IPS-11a (cell line): ENCODE measurements at regions not wholly inside any gene's neighbourhood (a gene's known extent, or its start where the extent isn't known, plus 50 kb on each side); places are given as distances from the start of the nearest gene placed in this dataset.
"Not testable (repeated sequence)": the region's sequence is repeated elsewhere in the genome, so short reads cannot be mapped to it uniquely, and the experiment has no call there.

ENCODE experiments used
- H3K4me3 ChIP-seq: one replicate; pipeline ENCODE4 v1.5.1; 2013; ENCODE audit warnings: low read depth, low read length, control low read depth

DNA sequence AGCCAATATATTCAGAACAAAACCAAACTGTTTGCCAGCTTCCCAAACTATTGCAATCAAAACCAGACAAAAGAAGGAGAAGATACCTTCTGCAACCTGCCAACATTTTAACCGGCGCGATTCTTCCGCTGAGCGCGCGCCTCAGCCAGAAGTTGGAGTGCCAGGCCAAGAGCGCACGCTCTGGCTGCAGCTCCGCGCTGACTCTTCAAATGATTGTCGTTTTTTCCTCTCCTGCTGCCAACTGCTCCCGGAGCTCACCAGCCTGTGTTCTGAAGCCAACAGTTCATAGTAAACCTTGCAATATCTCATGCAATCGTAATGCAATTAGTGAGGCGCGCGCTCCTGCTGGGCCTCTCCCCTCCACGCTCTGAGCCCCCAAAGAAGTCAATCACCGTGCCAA lies 259.7 kb upstream of the MGMT start:
- H3K4me3 ChIP-seq, result no peak overlapping the region

DNA sequence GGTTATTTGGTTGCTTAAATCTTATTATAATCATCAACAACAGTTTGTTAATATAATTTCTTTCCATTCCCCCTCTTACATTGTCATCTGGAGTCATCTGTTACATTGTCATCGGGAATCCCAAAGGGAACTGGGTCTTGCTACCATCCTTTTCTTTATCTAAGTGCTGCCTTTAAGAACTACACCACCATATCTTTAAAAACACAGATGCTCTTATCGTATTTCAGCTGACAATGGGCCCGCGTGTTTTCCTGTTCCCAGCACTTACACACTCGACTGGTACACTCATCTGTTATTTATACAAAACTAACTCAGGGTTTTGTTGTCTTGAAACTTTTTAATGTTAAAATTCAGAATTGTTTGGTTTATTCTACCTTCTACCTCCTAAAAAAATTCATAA lies 256.2 kb upstream of the MGMT start:
- H3K4me3 ChIP-seq, result no peak overlapping the region

DNA sequence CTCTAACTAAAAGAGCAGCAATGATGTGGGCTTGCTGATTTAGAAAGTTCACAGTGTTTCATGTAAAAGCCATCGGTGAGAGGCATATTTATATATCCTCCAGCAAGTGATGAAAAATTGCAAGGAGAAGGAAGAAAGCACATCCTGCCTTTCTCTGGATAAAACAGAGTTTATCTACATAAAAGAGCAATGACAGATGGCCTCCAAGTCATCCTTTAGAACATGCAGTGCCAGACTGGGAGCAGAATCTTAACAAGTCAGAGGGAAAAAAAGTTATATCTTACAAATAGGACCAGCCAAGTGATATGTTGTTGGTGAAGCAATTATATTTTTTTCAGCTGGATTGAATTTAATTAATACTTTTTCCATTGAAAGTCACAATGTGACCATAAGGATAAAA lies 253.8 kb upstream of the MGMT start:
- no peak overlapping the region for H3K4me3 ChIP-seq

DNA sequence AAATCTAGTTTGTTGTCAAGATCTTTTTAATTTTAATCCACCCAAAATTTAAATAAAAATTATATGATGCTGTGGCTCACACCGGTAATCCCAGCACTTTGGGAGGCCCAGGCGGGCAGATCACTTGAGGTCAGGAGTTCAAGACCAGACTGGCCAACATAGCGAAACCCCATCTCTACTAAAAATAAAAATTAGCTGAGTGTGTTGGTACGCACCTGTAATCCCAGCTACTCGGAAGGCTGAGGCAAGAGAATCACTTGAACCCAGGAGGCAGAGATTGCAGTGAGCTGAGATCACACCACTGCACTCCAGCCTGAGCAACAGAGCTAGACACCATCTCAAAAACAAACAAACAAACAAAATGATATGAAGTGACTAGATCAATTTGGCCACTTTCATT lies 253.0 kb upstream of the MGMT start:
- not testable (repeated sequence) for H3K4me3 ChIP-seq

DNA sequence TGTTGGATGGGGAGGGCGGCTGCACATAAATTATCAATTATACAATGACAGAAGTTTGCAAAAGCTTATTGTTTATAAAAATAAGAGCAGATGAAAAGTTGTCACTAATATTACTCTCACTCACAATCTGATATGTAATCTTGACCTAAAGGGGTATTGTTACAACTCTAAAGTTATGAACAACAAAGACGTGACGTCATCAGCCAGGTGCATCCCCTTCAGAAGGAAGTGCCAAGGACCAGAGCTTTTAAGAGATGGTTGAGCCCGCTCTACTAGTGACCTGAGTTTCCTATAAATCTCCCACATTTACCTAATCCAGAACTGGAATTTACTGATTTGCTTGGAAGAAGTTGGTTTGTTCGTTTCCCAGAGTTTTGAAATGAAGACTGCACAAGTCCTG lies 247.7 kb upstream of the MGMT start:
- H3K4me3 ChIP-seq, result no peak overlapping the region

DNA sequence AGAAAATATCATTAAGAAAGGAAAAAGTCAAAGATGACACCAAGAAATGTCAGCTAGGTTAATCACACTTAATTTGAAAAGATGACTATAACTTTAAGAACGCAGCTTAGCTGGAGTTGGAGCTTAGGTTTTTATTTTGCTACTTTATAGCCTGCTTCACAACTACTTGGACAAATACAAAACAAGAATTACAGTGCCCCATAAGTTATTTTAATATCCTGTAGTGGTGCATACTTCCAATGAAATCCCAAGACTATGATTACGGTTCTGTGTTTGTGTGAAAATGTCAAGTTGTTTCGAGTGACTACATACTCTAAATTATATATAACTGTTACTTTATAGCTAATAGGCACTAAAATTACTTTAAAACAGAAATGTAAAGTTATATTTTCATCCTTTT lies 244.6 kb upstream of the MGMT start:
- H3K4me3 ChIP-seq, result no peak overlapping the region

DNA sequence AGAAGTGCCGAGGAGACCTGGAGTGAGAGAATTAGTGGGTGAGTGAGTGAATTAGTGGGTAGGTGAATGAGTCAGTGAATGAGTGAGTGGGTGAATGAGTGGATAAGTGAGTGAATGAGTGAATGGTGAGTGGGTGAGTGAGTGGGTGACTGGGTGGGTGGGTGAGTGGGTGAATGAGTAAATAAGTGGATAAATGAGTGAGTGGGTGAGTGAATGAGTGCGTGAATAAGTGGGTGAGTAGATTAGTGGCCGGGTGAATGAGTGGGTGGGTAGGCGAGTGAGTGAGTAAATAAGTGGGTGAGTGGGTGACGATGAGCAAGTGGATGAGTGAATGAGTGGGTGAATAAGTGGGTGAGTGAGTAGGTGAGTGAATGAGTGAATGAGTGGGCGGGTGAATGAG lies 243.7 kb upstream of the MGMT start:
- H3K4me3 ChIP-seq, result no peak overlapping the region

DNA sequence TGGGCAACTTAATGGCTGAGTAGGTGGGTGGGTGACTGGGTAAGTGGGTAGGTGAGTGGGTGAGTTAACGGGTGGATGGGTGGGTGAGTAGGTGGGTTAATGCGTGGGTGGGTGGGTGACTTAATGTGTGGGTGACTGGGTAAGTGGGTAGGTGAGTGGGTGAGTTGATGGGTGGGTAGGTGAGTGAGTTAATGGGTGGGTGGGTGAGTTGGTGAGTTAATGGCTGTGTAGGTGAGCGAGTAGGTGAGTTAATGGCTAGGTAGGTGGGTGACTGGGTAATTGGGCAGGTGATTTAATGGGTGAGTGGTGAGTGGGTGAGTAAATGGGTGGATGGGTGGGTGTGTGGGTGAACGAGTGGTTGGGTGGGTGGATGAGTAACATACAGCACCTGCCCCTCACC lies 243.0 kb upstream of the MGMT start:
- no peak overlapping the region for H3K4me3 ChIP-seq

DNA sequence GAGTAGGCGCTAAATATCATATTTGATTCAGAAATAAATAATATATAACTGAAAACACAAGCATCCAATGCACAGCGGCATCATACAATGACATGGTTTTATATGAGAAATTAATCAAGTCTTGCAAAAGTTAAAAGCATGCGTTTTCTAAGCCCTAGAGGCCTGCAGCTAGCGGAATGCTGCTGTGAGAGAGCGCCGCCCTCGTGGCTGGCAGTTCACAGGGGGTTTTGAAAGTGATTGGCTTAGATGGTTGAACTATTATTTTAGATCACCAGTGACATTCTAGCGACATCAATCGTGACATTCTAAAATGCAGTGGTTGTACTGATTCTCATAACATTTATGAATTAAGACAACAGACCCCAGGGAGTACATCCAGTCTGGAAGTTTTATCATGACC lies 235.2 kb upstream of the MGMT start:
- H3K4me3 ChIP-seq, result no peak overlapping the region

DNA sequence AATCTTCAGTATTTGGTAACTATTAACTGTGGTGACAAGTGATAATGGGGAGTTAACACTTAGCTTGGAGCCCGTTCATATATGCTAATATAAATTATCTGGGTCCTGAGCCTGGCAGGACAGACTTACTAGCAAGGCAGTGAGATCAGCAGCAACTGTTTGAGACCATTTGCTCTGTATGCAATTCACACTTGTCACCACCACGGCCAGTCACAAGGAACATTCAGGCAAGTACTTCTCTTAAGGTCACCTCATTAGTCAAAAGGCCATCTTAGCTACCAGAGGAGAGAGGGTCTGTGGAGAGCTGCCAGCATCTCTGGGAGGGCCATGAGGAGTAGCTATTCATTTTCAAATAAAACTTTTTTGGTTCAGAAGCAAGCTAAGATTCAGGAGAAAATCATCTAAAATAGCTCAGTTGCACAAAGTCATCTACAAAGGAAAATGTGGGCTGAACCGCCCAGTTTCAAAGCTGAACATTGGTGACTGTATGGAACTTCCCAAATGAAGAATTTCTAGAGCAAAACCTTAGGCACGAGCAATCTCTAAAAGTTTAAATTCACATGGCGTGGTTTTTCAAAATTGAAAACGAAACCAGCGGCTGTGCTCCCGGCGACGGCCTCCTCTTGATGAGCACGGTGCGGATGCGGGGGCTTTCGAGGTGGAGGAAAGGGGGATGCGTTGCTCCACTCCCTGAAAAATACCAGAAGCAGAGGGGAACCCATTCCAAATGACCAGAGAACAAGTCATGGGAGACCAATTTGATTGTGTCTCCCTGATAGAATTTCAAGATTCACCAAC lies 233.5 kb upstream of the MGMT start:
- H3K4me3 ChIP-seq, result no peak overlapping the region

DNA sequence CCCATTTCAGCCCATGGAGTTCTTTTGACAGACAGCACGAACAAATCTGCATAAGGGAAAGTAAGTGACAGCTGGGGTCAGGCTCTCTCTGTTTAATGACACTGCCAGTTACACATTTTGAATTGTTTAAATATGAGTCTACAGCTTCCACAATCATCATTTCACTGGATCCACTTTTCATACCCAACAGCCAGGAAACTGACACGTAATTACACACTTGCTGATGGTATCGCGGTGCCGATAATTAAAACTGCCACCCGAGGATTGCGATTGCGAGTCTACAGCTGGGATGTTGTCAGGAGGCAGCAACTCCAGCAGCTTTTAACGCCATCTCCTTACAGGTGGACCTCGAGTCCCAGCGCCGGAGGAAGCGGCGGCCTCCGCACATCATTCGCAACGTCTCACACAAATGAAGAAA lies 230.8 kb upstream of the MGMT start:
- H3K4me3 ChIP-seq, result no peak overlapping the region

DNA sequence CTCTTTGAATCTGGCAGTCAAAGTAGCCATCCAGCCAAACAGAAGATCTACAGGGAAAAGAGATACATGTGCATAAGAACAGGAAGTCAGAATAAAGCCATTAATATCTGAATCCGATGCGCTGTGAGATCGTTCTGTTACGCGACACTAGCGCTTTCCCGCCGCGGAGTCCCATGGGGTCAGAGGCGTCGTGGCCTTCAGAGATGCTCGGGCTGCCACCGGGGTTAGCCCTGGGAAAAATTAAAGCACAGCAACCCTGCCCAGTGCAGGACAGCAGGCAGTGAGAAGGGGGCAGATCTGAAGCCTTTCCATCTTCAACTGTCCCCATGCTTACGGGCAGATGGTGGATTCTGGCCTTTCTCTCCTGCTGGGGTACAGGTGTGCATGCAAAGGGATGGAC lies 225.6 kb upstream of the MGMT start:
- H3K4me3 ChIP-seq, result no peak overlapping the region

DNA sequence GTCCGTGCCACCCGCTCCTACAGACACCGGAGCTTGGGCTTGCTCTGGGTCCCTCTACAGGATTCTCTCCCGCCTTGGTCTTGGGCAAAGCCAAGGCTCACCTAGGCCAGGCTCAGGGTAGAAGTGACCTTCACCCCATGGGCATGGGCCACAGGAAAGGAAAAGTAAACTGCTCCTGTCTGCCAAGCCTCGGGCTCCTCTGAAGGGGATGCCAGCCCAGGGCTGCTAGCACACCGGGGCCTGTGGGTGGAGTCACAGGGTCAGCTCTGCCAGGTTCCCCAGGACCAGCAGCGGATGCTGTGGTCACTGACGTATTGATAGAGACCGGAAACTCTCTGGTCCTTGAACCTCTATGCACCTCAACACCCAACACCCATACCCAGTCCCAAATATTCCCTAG lies 222.7 kb upstream of the MGMT start:
- H3K4me3 ChIP-seq, result no peak overlapping the region

DNA sequence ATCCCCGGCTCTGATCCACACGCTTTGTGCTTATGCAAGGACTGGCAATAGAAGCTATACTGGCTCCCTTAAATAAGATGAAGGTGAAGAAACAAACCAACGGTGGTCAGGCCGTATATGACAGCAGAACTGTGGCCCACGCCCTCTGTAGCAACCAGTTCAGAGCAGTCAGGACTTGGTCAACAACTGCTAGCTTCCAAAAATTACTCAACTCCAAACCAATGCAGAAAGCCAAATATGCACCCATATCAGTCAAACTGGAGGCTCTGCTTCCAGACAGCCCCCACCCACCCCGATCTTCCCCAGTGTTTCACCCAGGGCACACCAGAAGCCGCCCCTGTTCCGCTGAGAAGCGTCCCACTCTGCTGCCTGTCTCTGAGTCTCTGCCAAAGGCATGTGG lies 222.3 kb upstream of the MGMT start:
- no peak overlapping the region for H3K4me3 ChIP-seq

DNA sequence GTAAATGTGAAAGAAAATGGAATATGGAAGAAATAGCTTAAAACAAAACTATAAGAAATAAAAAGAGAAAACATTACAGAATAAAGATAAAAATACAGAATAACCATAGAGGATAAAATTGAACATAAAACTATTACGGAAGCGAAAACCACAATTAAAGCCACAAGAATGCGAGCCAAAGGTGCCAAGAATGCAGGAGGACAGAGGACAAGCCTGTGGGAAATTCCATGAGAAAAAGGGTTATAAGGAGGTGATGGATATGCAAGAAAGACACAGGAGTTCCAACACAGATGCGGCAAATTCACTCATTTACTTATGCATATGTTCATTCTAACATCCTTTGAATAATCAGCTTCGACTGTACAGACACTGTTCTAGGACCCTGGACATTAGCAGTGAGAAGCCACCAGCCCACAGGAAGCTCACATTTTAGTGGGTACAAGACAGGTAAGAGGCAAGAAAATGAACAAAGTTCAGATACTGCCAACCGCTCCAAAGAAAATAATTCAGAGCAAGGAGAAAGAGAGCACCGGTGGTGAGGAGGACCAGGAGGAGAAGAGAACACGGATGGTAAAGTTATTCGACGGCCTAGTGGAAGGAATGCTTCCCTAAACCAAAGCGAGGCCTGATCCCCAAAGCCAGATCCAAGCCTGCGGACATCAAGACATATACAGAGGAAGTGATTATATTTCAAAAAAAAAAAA lies 213.7 kb upstream of the MGMT start:
- H3K4me3 ChIP-seq, result no peak overlapping the region

DNA sequence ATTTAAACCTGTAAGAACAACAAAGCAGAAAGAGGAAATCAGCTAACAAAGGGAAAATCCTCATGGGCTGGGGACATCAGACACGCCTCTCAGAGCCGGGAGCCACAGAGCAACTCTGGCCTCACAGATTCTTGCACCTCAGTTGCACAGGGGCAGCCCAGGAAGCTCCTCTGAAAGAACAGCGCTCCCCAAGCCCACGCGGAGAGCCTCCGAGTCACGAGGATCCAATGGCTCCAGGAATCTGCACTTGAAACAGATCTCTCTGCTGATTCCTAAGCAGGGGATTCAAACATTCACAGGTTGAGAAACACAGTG lies 213.2 kb upstream of the MGMT start:
- H3K4me3 ChIP-seq, result no peak overlapping the region

DNA sequence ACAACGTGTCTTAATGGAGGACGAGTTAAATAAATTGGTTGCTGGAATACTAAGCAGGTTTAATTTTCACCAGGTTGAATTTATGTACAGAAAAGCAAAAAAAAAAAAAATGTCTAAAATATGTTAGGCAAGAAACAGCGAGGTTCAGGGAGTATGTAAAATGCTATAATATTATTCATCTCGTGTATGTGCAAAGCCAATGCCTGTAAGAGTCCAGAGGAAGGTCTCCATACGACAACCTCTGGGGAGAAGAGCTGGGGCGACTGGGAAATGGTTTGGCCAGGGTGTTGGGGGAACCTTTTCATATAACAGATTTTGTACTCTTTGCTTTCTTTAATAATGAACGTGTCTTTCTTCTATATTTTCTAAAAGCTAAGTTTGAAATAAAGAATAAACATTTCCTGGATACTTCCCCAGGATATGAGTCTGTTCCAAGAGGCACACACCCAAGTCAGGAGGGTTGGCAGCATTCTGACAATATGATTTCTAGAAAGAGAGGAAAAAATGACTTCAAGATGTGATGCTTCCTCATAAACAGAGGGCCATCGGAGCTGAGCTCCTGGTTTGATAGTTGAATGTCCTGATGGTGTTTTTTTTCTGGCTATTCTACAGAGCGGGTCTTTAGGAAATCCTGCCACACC lies 208.6 kb upstream of the MGMT start:
- H3K4me3 ChIP-seq, result no peak overlapping the region

DNA sequence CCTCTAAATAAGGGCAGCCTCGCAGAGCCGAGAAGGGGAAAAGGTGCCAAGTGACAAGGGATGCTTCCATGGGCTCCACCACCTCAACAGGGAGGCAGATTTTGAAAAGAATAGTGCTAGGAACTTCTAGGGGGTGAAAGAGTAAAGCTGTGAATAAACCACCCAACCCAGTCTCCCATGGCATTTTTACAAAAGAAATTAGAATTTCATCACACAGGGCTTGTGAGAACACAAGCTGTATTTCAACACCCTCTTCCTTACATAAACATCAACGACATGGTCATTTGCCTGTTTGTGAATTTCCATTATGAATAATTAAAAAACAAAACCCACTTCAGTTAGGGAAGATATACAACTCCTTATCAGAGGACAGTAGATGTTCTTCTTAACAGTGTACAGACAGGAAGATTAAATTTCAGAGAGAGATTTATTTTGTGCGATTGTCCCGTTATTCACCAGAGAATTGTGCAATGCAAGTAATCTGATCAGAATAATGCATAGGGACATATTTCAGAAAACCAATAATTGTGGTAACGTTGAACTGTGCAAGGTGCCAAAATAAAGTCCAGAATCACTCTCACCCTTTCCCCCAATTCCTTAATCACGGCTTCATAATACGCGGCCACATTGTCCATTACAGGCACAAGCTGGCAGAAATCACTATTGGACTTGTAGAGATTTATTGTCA lies 207.8 kb upstream of the MGMT start:
- H3K4me3 ChIP-seq, result no peak overlapping the region

DNA sequence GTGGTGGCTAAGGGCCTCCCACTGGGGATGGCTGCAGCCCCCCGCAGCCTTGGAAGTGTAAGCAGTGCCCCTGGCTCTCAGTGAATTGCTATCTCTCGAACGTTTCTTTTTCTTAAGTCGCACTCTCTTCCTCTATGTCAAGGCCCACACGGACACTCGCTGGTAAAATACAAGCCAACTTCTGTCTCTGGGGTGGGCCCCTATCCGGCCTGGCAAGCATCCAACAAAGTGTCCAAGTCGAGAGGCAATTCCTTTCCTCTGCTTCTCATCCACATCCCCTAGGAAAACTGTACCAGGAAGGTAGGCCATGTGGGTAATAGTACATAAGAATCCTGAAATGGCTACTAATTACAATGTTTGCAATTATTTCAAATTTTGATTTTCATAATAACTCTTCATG lies 194.9 kb upstream of the MGMT start:
- H3K4me3 ChIP-seq, result no peak overlapping the region

DNA sequence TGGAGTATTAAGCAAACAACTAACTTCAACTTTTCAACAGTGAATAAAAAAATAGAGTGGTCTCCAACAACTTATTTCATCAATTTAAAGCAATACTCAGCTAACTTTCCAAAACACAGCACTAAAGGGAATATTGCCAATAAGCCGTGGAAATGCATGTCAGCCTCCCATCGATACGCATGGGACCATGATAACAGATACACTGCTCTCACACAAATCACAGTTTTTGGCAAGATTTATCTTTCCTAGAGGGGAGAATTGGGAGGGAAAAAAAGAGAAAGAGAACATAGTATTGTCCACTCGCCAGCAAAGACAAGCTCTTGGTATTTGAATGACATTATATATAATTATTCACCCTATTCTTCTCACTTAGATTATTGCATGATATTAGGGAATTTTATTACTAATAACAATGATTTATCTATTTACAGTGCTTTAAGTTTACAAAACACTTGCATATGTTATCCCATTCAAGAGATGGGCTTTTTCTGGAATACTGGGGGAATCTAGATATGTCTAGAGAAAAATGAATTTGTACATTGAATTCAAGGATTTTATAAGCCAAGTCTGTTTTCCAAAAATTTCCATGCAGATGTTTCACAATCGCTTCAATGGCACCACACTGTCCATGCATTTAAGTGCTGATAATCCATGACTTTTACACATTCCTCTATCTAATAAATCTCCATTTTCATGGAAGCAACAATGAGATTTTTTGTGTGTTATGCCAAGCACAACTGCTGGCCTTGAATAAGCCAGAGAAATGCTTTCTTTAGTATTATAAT lies 194.0 kb upstream of the MGMT start:
- H3K4me3 ChIP-seq, result no peak overlapping the region

DNA sequence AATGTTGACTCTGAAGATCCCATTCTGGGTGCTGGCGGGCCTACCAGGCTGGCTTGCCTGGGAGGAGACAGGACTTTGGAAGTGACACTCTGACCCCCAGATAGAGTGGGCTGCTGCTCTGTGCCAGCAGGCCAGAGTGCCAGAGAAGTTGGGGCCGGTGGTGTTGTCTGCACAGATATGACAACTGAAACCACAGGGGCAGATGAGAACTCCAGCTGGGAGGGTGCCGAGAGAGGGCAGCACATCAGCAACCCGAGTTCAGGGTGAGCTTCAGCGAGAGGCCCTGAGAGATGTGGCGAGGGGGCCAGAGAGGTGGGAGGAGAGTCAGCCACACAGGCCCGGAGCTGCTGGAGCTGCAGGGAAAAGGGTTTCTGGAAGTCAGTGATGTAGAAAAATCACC lies 193.2 kb upstream of the MGMT start:
- no peak overlapping the region for H3K4me3 ChIP-seq
